HG03108 (cell line): ENCODE measurements at regions not wholly inside any gene's neighbourhood (a gene's known extent, or its start where the extent isn't known, plus 50 kb on each side); places are given as distances from the start of the nearest gene placed in this dataset.
"Not testable (repeated sequence)": the region's sequence is repeated elsewhere in the genome, so short reads cannot be mapped to it uniquely, and the experiment has no call there.

ENCODE experiments used
- ATAC-seq: cut with Tn5 transposase; IDR thresholded peaks from one replicate; pipeline ENCODE4 v1.9.1; 2021; ENCODE audit warnings: moderate library complexity; ENCODE audit not compliant: unreplicated experiment

DNA sequence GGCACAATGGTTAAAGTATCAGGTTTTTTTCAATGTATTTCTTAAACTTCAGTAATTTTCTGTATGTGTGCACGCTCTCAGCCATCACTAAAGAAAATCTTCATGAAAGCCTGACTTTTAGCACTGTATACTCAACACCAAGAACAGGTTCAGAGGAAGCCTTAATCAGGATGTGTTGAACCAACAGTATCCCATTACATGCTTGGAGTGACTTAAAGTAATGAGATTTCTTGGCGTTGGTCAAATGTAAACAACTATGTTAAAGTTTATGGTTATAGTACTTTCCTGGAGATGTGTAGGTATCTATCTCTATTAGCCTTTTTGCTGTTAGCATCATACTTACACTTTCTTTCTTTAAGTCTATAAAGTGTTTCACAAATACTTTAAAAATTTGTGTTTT is 335.0 kb downstream of the CCER1 start:
- no peak for ATAC-seq

DNA sequence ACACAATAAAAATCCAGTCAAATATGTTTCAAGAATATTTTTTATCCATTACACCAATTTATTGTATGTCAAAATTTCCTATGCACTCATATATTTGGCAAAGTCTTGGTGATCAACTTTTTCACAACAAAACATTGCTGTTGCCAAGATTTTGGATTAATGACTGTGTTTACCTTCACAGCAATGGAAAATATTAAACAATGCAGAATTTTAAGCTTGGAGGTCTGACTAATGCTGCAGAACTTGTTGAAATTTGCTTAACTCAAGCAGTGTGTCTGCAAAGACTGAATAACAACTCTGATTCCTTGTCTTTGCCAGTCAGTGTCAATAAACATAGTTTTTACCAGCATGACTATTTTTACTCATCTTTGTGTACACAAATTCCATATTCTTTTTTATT is 336.4 kb downstream of the CCER1 start:
- ATAC-seq, result no peak

DNA sequence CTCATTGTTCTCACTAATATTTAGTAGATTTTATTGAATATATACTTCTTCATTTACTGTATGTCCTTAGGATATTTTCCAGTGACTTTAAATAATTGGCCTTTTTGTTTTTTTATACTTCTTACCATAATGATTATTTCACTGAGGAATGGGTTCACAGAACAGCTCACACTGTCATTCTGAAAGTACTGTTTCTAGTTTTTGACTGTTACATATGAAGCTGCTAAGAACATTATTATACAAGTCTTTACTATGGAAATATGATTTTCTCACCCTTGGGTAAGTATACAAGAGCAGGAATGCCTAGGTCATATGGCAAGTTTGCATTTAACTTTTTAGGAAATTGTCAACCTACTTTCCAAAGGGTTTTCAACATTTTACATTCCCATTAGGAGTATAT is 343.1 kb downstream of the CCER1 start:
- no peak for ATAC-seq

DNA sequence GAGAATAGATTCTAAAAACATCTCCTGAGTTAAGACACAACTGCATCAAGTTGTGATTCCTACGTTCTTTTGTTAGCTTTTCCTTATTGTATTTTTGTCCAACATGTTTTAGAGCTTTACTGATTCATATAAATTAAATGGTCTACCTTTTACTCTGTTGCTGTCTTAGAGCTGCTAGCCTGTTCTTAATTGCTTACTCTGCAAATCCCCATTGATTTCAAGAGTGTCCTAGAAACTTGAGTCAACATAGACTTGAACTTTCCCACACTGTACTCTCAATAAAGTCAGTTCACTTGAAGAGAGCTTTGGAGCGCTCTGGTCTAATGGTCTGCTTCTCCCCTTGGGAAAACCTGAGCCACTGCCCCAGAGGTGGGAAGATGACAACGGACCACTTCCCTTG is 343.9 kb downstream of the CCER1 start:
- ATAC-seq, result no peak

DNA sequence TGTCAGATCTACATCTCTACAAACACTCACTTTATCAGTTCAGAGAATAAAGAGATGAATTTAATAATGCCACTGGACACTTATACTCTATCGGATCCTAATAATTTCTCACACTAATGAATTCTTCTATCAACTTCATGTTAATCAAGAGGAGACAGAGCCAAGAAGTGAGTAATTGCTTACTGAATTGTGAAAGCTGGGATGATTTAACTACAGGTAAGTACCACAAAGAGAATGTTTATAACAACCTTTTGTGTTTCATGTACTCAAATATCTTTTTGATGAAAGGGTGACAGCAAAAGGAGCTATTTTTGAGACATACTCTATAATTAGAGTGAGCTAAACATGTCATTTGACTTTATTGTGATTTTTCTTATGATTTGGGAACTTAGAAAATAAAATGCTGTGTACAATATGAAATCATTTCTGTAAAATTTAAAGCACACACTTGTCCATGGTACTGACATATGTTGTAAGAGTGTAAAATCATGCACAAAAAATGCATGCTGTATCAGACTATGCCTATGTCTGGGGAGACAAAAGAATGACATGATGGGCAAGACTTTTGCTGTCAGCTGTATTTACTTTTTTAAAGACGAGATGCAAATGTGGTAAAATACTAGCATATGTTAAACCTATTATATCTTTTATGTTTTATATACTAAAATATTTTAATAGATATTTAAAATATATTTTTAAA is 361.2 kb downstream of the CCER1 start:
- no peak for ATAC-seq

DNA sequence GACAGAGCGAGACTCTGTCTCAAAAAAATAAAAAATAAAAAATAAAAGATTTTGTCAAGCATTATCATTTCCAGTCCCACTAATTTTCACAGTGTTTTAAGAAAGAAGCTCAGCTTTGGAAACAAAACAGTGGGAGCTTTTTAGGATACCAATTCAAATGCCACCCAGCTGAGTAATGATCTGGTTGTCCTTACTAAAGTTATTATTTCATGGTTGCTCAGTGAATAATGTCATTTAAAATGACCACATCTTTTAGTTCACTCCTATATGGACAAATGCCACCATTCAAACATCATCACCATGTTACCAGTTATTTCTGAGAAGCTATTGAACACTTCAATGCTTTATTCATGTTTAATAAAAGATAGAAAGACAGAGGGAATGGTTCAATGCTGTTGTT is 365.0 kb downstream of the CCER1 start:
- ATAC-seq, result no peak

DNA sequence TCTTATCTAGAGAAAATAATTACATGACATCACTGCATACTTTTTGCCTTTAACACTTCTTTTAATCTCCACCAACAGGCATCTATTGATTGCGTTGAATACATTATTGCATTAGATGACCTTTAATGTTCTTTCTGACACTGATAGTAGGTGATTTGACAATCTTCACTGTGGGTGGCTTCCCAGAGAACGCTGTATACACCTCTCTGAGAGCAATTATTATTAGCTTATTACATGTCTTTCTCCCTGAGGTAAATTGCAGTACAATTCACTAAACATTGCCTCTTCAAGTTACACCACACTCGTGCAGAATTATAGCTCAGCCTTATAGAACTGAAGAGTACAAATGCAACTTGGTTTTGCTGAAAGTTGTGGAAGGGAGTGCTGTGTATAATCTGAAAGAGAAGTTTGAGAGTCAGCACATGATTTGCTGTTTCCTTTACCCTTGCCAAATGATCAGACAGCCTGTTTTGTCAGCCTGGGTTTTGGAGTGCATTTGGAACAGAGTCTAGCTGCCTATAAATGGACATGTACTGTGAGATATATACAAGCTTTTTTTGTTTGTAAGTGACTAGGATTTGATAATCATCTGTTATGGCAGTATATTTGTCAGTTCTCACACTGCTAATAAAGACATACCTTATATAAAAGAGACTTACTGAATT is 369.2 kb downstream of the CCER1 start:
- no peak for ATAC-seq

DNA sequence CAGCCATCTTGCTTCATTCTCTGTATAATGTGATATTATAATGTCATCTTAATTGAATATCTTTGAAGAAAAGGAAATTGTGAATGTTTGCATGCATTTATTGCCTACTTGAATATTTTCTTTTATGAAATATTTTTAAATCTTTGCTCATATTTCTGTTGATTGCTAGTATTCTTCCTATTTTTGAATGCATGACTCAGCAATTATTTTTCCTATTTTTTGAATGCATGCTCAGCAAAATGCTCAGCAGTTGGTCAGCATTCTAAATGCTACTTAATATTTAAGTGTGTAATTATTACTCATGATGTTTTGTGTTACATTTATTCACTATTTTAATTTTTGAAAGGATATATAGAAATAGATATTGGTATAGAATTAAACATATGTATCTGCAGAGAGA is 378.3 kb downstream of the CCER1 start:
- ATAC-seq, result no peak

DNA sequence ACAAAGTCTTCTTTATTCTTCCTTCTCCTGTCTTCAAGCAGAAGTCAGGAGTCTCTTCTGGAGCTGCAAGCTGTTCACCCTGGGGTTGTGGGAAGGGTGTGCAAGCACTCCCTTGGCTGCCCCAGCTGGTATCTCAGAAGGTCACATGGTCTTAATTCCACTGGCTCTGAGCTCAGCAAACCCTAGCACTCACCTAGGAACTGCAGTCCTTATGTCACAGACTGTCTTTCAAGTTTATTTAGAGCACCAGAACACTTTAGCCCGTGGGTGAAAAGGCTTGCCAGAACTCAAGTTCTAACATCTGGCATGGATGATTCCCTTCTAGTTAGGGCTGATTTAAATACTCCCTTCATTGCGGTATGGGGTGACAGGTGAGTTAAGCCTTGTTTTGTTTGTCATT is 379.0 kb downstream of the CCER1 start:
- ATAC-seq, result no peak

DNA sequence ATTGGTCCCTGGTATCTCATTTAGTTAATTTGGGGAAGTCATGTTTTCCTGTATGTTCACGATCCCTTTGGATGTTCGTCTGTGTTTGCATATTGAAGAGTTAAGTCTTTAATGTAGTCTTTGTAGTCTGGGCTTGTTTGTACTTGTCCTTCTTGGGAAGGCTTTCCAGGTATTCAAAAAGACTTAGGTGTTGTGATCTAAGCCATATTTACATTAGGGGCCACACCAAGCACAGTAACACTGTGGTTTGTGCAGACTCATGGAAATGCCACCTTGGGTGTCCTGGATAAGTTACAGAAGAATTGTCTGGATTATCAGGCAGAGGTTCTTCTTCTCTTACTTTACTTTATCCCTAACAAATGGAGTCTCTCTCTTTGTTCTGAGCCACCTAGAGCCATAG is 380.3 kb downstream of the CCER1 start:
- no peak for ATAC-seq

DNA sequence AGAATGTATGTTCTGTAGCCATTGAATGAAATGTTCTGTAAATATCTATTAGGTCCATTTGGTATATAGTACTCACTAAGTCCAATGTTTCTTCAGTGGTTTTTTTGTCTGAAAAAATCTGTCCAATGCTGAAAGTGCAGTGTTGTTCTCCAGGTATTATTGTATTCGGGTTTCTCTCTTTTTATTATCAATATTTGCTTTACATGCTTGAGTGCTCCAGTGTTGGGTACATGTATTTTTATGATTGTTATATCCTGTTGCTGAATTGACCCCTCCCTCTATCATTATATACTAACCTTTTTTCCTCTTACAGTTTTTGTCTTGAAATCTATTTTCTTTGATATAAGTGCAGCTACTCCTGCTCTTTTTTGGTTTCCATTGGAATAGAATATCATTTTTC is 382.2 kb downstream of the CCER1 start:
- ATAC-seq, result no peak

DNA sequence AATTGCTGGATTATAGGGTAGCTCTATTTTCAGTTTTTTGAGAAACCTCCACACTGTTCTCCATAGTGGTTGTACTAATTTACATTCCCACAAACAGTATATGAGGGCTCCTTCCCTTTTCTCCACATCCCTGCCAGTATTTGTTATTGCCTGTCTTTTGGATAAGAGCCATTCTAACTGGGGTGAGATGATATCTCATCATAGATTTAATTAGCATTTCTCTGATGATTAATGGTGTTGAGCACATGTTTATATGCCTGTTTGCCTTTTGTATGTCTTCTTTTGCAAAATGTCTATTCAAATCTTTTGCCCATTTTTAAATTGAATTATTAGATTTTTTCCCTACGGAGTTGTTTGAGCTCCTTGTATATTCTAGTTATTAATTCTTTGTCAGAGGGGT is 385.3 kb downstream of the CCER1 start:
- ATAC-seq, result no peak

DNA sequence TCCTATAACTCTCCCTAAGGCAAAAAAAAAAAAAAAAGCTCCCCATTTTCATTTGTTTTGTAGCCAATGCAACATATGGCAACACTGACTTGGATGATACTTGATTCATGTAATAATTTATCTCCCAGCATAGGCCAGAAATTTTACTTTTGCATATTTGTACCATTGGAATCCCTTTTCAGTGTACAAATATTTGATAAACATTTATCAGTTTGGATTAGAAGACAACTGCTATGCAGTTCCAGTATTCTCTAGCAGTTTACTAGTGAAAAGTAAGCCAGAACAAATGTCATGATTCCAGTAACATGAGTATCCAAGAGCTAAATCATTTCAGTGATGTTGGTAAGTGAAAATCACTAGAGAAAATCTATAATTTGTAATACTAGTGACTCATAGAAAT is 392.3 kb downstream of the CCER1 start:
- no peak for ATAC-seq

DNA sequence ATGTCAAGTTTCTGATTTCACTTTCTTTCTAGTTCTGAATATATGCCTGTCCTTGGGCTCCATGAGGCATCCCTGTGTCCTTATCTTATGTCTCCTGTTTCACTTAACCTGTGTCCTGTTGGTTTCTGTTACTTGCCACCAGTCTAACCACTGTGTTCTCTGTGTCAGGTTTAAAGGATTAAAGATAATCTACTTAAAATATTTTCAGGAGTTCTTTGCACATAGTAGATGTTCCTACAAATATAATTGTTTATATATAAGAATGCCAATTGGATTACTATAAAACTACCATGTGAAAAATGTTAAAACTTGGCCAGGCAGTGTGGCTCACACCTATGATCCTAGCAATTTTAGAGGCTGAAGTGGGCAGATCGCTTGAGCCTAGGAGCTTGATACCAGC is 406.4 kb downstream of the CCER1 start:
- ATAC-seq, result no peak

DNA sequence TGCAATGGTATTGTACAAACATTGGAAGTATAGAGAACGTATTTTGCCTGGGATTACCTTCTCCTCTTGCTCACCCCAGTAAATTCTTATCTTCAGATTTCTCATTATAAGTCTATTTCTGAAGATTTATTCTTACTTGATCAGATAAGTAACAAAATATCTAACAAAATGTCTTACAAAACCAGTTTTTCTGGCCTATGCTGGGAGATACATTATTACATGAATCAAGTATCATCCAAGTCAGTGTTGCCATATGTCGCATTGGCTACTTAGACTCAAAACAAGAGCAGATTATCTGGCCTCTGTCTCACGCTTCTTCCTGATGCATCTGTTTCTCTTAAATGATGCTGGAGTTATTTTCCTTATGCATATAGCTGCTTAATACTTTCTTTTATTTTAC is 408.5 kb downstream of the CCER1 start:
- ATAC-seq, result no peak

DNA sequence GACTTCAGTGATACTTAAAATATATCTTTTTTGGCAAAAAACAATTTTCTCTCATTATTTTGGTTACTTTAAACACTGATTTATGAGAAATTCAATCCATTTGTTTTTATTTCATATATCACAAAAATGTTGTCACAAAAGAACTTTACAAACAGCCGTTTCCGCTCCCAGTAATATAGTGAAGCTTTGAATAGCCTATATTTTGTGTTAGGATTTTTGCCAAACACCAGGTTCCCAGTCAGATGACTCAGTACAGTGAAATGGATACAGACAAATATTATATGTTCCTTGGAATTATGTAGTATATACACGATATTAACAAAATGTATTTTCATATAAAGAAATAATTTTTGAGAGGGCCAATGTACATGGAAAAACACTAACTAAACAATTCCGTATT is 411.1 kb downstream of the CCER1 start:
- ATAC-seq, result no peak

DNA sequence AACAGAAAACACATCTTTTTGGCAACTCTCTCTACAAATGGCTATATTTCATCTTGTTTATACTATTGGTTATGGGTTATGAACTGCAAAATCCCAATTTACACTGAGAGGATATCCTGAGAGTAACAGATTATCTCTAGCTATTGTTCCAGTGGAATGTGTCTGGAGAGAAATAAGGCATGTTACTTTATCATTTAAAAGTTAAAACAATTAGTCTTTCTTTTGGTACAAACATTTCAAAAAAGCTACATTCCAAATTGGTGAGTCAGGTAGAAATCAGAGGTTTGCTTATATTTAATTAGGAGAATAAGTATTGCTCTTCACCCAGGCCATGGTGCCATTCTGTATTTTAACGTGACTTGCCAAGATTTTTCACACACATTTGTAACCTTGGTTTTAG is 411.6 kb downstream of the CCER1 start:
- ATAC-seq, result no peak

DNA sequence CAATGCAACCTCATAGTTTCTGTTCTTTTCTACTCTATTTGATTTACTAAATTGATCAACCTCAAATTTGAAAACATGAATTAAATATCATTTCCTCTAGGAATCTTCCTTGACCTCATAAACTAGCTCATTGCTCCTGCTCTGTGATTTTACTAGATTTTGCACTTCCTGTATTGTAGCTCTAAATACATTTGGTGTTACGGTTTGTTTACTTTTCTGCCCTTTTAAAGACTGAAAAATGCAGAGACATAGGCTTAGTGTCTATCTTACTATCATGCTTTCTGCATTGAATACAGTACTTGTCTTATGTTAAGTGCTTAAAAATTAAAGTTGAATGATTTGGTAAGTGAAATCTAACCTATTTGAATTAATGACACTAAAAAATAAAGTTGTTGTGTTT is 412.1 kb downstream of the CCER1 start:
- not testable (repeated sequence) for ATAC-seq

DNA sequence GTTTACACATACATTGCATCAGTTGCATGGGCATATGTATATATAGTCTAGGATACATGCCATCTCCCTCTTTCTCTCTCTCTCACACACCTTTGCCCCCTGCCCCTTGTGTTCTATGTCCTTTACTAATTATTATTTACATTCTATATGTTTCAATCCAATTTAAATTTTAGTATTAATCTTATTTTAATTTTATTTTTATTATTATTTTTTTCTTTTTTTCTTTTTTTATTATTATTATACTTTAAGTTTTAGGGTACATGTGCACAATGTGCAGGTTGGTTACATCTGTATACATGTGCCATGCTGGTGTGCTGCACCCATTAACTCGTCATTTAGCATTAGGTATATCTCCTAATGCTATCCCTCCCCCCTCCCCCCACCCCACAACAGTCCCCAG is 421.1 kb downstream of the CCER1 start:
- not testable (repeated sequence) for ATAC-seq

DNA sequence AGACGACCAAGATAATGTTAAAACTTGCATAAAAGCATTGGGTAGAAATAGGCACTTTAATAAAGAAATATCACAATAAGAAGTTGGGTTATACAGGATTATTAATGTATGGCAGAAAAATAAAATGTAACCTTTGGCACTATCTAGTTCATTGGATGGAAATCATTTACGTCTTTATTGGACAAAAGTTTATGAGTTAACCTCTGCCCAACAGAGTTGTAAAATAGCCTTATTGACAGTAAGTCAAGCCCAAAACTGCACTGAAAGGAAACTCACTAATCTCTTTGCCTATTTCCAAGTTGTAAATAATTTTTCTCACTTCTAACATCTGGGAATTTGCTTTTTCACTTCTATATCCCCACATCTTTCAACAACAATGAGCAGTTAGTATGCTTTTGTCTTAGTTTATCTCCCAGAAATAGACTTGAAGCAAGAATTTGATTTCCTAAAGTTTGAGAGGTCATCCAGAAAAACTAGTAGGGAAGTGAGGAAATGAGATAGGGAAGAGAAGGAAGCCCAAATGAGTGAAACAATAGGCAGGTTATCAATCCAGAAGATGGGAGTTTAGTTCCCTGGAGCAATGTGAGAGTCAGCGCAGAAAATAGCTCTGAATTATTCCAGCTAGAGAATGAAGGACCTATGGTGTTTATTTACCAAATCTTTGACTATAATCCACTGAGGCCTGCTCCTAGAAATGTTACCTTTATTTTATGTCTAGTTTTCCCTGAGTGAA is 434.8 kb downstream of the CCER1 start:
- no peak for ATAC-seq

DNA sequence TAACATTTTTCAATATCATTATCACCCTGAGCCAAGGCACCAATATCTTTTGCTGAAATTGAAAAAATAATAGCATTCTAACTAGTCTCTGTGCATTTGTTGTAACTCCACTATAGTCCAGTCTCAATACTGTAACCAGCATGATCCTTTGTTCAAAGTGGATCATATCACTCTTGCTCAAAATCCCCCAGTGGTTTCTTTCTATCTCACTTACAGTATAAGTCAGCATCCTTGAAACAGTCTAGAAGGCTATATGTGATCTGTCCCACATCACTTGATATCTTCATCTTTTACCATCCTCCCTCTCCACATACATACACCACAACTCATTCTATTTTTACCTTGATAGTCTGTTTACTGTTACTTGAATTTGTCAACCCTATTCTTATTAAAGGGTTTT is 435.7 kb downstream of the CCER1 start:
- no peak for ATAC-seq
